ENCODE measurements at regions not wholly inside any gene's neighbourhood (a gene's known extent, or its start where the extent isn't known, plus 50 kb on each side); places are given as distances from the start of the nearest gene placed in this dataset.

DNA sequence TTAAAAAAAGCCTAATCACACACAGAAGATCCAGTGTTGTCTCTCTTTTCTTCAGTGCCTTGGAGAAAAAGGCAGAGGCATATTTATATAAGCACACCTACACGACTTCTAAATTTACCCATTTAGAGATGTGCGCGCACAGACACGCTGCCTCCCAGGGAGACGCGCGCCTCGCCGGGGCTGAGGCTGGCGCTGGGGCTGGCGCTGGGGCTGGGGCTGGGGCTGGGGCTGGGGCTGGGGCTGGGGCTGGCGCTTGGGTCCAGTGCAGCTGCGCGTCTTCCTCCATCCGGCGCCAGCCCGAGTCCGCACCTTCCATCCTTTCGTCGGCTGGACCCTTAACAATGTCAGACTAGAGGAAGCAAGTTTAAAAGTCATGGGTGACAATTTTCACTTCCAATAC lies 118.4 kb upstream of the ARID2 start:
- peaks cover 15% of the 10 kb centered on the region for H3K4me1 ChIP-seq (ENCODE audit: insufficient read depth, low read length)
- ChIA-PET CTCF (no interaction called here), POLR2A (ENCODE audit: unreplicated experiment) (no interaction called here)
- intact Hi-C loops (cut with micrococcal nuclease): no loop called here
- H3K9me3 ChIP-seq (ENCODE audit: low read length): no peaks in the 10 kb centered on the region
- ATAC-seq: no peak
- H3K4me2 ChIP-seq (ENCODE audit: low read length): no peak overlapping the region
- no peak for DNase-seq
- TF ChIP-seq EZH2phosphoT487 (IDR thresholded peaks at IDR 0.05; ENCODE audit: borderline replicate concordance, low read length): no peak
- TF ChIP-seq, protein P1, sequence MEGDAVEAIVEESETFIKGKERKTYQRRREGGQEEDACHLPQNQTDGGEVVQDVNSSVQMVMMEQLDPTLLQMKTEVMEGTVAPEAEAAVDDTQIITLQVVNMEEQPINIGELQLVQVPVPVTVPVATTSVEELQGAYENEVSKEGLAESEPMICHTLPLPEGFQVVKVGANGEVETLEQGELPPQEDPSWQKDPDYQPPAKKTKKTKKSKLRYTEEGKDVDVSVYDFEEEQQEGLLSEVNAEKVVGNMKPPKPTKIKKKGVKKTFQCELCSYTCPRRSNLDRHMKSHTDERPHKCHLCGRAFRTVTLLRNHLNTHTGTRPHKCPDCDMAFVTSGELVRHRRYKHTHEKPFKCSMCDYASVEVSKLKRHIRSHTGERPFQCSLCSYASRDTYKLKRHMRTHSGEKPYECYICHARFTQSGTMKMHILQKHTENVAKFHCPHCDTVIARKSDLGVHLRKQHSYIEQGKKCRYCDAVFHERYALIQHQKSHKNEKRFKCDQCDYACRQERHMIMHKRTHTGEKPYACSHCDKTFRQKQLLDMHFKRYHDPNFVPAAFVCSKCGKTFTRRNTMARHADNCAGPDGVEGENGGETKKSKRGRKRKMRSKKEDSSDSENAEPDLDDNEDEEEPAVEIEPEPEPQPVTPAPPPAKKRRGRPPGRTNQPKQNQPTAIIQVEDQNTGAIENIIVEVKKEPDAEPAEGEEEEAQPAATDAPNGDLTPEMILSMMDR (conservative IDR thresholded peaks at IDR 0.05; ENCODE audit: low read depth, low read length): no peak
- no peak for TF ChIP-seq EZH2 (IDR thresholded peaks at IDR 0.05; ENCODE audit: low read length, unreplicated experiment)
- H2AFZ ChIP-seq (ENCODE audit: low read length): no peak overlapping the region
- H3K36me3 ChIP-seq (ENCODE audit: low read depth, low read length): no peaks in the 10 kb centered on the region
- no TSS peak for BruUV-seq (replicated peaks)
- no peak overlapping the region for H3K9ac ChIP-seq (ENCODE audit: low read length)
- H3K79me2 ChIP-seq (ENCODE audit: low read length): no peaks in the 10 kb centered on the region
- H3K4me3 ChIP-seq (ENCODE audit: low read length): no peak overlapping the region
- H4K20me1 ChIP-seq (ENCODE audit: low read length): no peaks in the 10 kb centered on the region
- no peaks in the 10 kb centered on the region for H3K27me3 ChIP-seq (ENCODE audit: low read length)
- no peak overlapping the region for H3K27ac ChIP-seq (ENCODE audit: low read length)
- no peaks in the 10 kb centered on the region for H3F3A ChIP-seq (ENCODE audit: low read length, unreplicated experiment)
- no peaks in the 10 kb centered on the region for H3K9me2 ChIP-seq (replicated peaks; ENCODE audit: low read length)

DNA sequence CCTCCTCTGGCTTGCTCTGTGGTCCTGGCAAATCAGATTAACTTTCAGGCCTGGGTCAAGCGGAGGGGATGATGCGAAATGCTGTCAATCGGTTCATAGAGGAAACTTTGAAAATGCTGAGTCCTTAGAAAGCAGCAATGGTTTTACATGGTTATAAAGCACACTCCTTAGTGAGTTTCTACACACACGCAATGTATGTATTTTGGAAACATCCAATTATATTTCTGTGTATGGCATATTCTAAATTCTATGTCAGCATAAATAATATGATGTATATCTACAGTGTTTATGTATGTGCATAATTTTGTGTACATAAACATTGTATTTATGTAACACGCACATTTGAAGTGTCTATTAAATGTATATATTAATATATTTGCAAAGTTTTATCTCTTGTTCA lies 118.0 kb upstream of the ARID2 start:
- no peak overlapping the region for H3K9ac ChIP-seq (ENCODE audit: low read length)
- H3K9me3 ChIP-seq (ENCODE audit: low read length): no peaks in the 10 kb centered on the region
- POLR2A ChIA-PET (ENCODE audit: unreplicated experiment): no interaction called here
- no peak overlapping the region for H3K27ac ChIP-seq (ENCODE audit: low read length)
- no peak overlapping the region for H3K4me3 ChIP-seq (ENCODE audit: low read length)
- no peak for ATAC-seq
- H3F3A ChIP-seq (ENCODE audit: low read length, unreplicated experiment): no peaks in the 10 kb centered on the region
- DNase-seq: no peak
- no peaks in the 10 kb centered on the region for H3K9me2 ChIP-seq (replicated peaks; ENCODE audit: low read length)
- intact Hi-C loops (cut with micrococcal nuclease): no loop called here
- TF ChIP-seq, protein P1 (conservative IDR thresholded peaks at IDR 0.05; ENCODE audit: low read depth, low read length): no peak
- CTCF ChIA-PET: no interaction called here
- no peaks in the 10 kb centered on the region for H3K79me2 ChIP-seq (ENCODE audit: low read length)
- no peaks in the 10 kb centered on the region for H4K20me1 ChIP-seq (ENCODE audit: low read length)
- H3K27me3 ChIP-seq (ENCODE audit: low read length): no peaks in the 10 kb centered on the region
- H3K36me3 ChIP-seq (ENCODE audit: low read depth, low read length): no peaks in the 10 kb centered on the region
- H3K4me1 ChIP-seq (ENCODE audit: insufficient read depth, low read length): peaks cover 17% of the 10 kb centered on the region
- no peak overlapping the region for H3K4me2 ChIP-seq (ENCODE audit: low read length)
- no peak overlapping the region for H2AFZ ChIP-seq (ENCODE audit: low read length)
- BruUV-seq (replicated peaks): no TSS peak

DNA sequence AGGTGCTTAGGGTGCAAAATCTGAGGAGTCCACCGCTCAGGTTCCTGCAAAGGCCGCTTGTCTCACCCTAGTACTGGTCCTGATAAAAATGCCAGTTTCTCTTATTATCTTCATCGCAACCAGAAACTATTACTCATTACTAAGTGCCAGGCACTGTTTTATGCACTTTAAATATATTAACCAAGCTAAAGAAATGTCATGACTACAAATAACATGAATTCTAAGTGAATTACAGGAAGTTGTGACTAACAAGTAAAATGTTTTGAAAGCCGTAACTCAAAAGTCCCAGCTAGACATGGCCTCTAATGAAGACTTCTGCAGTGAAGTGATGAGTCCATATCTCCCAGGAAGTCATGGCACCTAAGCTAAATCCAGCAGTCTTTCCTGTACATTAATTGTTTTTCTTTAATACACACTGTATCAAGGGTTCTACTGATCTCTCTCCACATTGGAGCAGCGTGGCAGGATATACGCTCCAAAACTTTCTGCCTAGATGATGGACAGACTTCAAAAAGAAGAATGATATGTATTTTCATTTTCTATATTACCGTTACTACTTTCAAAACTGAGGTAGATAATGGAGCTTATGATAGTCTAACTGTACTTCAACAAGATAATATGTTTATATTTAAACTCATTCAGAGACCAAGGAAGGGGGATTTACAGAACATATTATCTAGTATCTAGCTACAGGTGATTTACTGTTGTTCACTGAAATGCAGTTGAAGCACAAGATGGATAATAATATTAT lies 117.3 kb upstream of the ARID2 start:
- intact Hi-C loops (cut with micrococcal nuclease): no loop called here
- no peak for ATAC-seq
- CTCF ChIA-PET: no interaction called here

More for the DNA sequence above, 117.3 kb upstream of the ARID2 start:
- Histone ChIP-seq H2AFZ (ENCODE audit: low read length) (no peak overlapping the region), H3K27me3 (ENCODE audit: low read length) (no peaks in the 10 kb centered on the region), H3K4me1 (ENCODE audit: insufficient read depth, low read length) (peaks cover 17% of the 10 kb centered on the region), H3K36me3 (ENCODE audit: low read depth, low read length) (no peaks in the 10 kb centered on the region), H3K9ac (ENCODE audit: low read length) (no peak overlapping the region), H3K9me2 (replicated peaks; ENCODE audit: low read length) (no peaks in the 10 kb centered on the region), H4K20me1 (ENCODE audit: low read length) (no peaks in the 10 kb centered on the region), H3K27ac (ENCODE audit: low read length) (no peak overlapping the region), H3K79me2 (ENCODE audit: low read length) (no peaks in the 10 kb centered on the region), H3K4me2 (ENCODE audit: low read length) (no peak overlapping the region), H3K9me3 (ENCODE audit: low read length) (no peaks in the 10 kb centered on the region), H3K4me3 (ENCODE audit: low read length) (no peak overlapping the region), H3F3A (ENCODE audit: low read length, unreplicated experiment) (no peaks in the 10 kb centered on the region)
- TF ChIP-seq EZH2 (IDR thresholded peaks at IDR 0.05; ENCODE audit: low read length, unreplicated experiment) (no peak), EZH2phosphoT487 (IDR thresholded peaks at IDR 0.05; ENCODE audit: borderline replicate concordance, low read length) (no peak)
- TF ChIP-seq, protein P1 (conservative IDR thresholded peaks at IDR 0.05; ENCODE audit: low read depth, low read length): no peak
- POLR2A ChIA-PET (ENCODE audit: unreplicated experiment): no interaction called here
- peak; percentile 39 for DNase-seq
- no TSS peak for BruUV-seq (replicated peaks)

All from PC-3 (cell line).